NCI-H82 treated with DMSO at 0.1 percent for 48 hours (cell line): ENCODE measurements at regions not wholly inside any gene's neighbourhood (a gene's known extent, or its start where the extent isn't known, plus 50 kb on each side); places are given as distances from the start of the nearest gene placed in this dataset.

ENCODE experiments used
- DNase-seq: peaks from one replicate; lab custom pipeline; 2025; ENCODE audit not compliant: unreplicated experiment; lab: John Stamatoyannopoulos, UW

DNA sequence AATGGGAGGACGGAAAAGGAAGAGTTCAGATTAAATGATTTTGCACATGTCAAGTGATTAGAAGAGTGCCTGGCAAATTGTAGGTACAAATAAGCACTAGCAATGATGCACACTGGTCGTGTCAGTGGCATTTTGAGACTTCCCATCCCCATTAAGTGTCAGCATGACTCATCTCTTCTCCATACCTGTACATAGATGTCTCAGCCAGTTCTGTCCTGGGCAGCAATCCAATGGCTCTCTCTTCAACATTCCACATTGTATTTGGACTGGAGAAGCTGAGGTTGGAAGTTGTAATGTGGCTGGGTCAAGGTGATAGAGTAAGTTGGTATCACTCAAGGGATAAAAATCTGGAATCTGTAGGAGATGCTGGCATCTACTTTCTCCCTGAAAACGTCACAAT is 742.7 kb downstream of the VRK1 start:
- no peak for DNase-seq

DNA sequence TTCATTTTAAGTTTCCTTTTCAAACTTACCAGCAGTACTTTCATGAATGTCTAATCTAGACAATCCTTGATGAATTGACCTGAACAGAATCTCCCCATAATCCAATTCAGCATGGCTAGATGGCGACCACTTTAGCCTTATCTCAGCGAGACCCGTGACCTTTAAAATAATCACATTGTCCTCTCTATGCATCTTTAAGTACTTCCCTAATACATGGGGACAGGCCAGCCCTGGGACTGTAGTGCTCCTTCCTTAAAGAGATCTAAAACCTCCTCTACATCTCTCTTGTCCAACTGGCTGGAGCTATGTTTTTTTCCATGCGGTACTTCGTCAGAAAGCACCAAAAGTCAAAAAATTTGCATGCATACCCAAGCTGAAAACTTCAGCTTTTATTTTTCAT is 746.0 kb downstream of the VRK1 start:
- DNase-seq = peak; percentile 58

DNA sequence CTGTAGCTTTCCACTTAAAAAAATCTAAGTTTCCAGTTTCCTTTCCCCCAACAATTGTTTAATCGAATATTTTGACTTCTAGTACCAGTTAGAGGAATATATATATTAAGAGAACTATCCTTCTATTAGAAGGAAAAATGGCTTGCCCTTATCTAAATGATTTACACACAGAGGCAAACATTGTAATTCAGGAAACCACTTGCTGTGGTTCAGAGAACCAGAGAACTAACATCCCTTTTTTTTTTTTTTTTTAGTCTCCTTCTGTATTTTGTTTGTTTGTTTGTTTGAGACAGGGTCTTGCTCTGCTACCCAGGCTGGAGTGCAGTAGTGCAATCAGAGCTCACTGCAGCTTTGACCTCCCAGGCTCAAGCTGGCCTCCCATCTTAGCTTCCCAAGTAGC is 746.6 kb downstream of the VRK1 start:
- no peak for DNase-seq

DNA sequence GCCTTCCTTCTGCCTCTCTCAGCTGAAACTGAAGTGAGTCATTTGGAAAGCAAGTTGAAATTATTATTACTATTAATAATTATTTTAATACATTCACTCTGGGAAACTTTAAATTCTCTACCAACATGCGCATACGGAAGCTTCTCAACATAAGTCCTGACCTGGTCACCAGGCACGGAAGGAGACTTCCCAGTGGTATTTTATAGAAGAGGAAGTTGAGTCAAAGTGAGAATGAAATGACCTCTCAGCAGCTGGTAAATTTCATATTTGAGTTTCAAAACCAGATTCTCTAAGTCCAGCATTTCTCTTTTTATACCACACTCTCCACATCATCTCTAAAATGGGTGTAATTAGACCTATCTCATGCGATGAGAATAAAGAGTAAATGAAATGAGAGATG is 747.4 kb downstream of the VRK1 start:
- no peak for DNase-seq

DNA sequence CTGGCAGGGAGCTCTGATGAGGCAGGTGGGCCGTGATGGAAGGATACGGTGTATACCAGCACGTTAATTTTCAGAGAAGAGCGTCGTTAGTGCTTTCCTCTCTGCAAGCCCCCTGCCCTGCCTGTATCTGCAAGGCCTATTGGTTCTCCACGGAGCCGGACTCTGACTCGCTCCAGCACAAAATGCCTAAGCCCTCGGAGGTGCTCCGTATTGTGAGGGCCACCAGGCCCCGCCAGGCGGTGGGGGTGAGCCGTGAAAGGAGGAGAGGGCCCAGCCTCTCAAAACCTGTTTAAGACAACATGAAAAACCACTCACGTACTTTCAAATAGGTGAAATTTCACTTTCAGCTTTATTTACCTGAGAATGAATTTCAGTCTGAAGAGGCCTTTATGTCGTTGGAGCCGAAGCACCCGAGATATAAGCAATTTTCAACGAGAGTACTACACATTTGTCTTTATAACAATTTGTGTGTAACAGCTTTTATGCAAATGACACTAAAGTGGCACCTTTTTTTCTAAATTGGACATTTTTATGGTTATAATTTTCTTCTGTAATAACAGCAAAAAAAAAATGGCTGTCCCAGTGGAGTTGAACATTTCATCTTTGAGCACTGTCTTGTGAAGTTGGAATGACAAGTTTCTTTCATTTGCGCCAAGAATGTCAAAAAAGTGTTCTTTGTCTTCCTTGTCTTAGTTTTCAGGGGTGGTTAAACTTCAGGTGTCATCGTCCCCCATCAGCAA is 749.5 kb downstream of the VRK1 start:
- DNase-seq = no peak

DNA sequence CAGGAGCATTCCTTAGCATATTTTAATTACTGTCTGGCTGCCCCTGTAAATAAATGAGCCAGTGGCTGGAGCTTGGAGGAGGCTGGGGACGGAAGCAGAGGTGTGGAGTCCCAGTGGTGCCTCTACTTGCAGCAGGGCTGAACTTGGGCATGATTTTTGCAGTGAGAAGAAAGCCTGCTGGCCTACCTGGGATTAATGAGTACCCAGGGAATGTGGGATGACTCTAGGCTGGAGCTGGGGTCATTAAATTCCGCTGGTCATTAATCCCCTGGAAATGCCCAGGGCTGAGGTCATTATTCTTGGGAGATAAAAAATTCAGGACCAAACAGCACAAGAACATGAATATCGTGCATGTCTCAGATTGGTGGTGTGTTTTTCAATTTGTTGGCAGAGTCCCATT is 753.3 kb downstream of the VRK1 start:
- DNase-seq = no peak

DNA sequence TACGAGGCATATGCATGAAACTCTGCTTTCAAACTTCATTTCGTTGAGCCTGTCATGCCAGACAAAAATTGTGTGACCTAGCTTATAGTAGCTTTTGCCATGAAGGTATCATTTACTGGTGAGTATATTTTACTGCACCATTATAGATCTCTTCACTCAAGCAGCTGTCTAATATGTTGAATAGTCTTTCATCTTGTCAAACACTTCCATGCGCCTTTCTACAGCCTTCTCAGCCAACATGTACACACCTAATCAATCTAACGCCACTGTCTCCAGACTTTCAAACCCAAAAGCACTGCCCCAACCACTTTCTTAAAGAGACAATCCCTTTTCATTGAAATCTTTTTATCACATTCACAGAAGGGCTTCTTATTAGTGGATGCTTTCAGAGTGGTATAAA is 757.4 kb downstream of the VRK1 start:
- no peak for DNase-seq

DNA sequence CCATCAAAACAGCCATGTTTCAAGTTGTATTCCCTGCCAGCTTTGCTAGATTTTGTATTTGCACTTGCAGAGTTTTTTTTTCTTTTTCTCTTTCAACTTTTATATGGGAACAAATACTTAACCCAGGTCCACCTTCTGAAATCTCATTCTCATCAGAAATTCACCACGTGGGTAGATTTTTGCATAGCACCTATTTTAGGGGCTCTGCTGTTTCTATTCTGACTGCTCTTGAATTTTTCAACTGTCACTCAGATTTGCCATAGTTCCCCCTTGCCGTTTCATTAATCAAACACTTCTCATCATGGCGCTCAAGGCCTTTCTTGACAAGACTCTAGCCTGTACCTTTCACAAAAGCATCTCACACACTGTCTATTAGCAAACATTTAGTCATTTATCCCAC is 767.2 kb downstream of the VRK1 start:
- DNase-seq = no peak

DNA sequence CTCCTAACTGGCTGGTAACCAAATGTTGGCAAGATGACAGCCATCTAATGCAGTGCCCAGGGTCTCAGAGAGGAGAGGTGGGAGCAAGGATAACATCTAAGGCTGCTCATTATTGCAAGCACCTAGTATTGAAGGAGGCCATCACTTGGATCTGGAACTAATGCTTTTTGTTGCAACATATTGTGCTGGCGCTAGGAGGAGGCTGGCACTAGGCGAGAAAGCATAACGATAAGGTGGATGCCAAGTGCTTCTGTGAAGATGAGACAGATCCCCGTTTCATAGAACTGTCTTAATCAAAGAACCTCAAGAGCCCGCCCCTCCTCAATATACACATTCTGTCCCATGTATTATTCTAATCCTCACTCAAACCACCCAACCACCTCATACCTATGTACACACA is 774.0 kb downstream of the VRK1 start:
- no peak for DNase-seq

DNA sequence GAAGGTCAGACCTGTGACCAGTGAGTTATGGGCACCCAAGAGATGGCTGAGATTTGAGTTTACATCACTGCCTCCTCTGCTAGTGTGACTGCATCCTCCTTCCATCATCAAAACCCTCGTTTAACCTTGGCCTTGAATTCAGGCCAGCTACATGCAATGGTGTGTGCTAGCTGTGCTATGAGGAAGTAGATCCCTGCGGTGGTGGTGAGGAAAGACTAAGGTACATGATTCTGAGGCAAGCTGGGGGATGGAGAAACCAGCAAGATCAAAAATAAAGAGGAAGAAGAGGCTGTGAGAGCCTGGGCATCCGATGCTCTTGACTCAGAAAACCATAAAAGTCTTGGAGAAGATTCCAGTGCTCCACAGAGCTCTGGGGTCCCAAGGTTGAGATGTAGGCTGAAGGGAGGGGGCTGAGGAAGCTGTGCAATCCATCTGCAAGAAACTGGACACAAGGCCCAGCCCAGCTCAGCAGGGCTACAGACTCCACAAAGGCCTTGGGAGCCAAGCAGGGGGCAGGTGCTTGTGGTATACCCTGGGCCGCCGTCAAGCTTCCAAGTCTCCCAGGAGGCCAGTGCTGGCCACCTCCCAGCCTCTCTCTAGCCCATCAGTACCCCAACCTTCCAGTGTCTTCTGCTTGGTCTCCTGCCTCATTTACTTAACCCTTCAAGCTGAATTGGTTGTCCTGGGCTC is 774.8 kb downstream of the VRK1 start:
- no peak for DNase-seq

DNA sequence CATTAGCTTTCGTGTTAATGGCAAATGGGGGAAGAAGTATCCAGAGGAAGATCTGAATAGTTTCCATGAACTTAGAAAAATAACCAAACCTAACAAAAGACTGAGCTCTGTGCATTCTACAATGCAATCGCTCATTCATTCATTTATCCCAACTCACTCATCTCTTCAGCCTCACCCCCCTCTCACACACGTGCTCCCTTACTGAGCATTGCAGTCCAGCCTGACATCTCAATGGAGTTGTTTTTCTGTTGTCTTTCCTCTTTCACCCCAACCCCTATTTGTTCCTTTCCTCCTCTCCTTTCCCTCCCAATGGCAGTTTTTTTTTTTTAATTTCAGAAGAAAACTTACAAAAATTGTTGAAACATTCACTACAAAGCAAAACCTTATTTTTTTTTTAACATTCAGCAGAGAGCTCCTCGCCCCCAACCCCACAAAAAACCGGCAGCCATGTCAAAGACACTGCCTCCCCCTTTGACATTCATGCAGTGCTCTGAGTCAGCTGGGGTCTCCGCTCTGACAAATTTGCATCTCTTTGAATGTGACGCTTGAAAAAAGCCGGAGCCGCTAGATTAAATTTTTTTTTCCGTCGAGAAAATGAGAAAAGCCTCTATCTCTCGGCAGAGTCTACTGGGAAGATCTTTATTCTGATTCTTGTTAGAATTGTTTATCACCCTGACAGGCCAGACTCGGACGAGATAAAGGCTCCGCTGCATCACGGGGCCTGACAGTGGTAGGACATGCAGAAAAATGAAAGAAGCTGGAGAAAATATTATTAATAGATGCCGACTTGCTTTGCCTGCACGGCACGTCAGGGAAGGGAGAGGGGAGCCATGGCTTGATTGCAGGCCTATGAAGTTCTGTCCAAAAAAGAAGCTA is 775.6 kb downstream of the VRK1 start:
- DNase-seq = no peak

DNA sequence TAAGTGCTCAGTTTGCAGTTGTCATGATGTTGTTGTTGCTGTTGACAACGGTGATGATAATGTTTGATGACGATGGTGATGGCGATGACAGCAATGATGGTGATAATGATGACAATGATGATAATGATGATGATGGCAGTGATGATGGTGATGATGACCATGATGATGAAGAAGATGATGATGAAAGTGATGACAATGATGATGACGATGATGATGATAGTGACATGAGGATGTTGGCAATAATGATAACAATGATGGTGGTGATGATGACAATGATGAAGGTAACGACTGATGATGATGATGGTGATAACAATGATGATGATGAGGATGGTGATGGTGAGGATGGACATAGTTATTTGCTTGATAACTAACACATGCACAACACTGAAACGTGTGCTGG is 778.5 kb downstream of the VRK1 start:
- DNase-seq = no peak

DNA sequence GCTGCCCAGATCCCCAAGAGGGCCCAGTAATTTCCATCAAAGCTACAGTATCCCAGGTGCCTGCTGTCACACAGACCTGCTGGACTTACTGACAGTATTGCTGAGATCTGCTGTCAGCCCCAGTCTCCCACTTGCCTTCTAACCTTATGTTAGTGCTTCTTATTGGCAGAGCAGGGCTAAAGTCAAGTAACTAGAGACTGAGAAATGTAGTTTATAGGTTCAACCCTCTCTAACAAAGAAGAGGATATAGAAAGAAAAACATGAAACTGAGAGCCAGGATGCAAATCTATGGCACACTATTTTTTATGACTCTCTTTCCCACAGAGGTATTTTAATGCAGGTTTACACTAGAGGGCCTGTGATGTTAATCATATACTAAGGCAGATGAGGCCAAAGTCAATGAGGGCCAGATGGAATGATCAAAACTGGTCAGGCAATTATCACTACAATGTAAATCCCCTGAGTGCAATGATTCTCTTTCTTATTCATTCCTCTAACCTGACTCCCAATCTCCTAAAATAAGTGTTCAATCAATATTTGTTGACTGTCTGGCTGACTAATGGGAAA is 781.9 kb downstream of the VRK1 start:
- no peak for DNase-seq

DNA sequence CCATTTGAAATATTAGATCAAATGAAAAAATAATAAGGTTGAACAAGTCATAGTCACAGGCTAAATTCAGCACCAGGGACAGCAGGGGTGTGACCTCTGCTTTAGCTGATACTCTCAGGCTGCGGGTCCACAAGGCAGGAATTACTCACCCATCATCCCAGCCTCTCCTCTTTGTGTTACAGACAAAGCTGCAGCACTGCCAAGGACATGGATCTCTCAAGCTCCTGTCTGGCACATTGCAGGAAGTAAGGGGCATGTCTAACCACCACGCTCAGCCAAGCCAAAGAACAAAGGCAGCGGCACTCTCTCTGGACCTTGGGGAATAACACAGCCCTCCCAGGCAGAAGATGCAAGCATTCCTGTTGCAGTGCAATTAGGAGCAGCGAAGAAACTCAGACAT is 783.8 kb downstream of the VRK1 start:
- DNase-seq = no peak

DNA sequence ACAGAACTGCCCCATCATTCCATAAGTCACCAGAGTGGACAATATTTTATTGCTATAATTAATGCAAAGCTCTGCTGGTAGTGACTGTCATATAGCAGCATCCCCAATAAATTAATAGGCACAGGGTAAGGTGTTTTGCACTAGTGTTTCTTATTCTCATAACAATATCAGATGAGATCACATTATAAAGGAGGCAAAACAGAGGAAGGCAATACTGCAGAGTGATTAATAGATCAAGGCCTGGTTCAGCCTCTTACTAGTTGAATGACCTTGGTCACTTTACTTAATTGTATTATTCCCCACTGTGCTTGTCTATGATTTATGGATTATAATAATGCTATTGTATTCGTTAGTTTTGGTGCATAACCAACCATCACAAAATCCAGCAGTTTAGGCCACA is 784.8 kb downstream of the VRK1 start:
- DNase-seq = no peak

DNA sequence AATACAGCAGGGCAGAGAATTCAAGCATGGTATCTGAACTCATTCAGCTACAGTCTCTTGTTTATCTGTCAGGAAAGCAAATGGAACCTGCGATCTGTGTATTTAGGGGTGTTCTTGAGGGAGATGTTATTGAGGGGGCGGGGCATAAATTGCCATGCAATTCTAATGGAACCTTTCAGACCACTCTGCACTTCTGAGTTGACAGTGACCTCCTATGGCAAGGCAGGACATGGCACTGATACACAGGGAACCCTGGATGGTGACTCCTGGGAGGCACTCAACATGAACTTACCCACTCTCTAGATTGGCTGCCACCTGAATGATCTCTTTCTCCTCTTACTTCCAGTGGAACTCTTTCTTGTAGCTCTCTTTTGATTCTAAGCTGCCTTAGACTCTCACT is 787.3 kb downstream of the VRK1 start:
- DNase-seq = no peak

DNA sequence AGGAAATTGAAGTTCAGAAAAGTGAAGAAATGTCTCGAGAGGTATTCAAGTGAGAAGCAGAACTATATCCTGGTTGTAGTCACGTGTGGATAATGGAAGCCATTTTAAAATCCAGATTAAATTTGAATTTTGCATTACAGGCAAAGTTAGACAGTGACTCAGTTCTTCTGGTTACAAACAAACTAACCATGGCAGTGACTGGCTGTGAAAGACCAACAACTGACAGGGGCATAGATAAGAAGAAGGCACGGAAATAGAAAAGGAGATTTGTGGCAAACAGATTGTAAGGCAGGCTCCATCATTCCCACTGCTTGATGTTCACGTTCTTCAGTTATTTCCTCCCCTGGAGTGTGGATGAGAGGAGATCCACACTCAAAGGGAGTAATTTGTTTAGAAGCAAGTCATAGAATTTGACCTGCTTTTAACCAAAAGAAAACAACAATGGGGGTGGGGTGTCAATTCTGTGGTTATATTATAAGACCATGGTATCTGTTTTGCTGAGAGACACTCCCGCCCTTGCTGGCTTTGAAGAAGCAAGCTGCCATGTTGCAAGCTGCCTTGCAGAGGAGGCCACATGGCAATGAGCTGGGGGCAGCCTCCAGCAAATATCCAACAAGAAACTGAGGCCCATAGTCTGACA is 795.3 kb downstream of the VRK1 start:
- DNase-seq = no peak

DNA sequence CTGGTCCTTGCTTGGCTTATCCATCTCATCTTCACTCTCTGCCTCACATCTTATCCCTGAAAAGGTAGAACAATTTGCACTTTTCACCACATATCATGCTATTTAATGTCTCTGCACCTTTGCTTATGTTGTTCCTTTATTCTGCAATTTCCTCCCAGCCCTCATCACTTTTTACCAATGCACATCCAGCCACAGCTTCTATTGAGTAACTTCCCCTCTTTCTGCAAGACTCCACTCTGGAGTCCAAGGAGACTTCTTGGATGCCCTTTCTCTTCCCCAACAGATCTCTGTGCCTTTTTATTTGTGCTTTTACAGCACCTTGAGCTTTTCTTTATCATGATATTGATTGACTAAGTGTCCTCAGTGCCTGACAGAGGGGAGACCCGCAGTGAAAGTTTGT is 797.1 kb downstream of the VRK1 start:
- DNase-seq = no peak

DNA sequence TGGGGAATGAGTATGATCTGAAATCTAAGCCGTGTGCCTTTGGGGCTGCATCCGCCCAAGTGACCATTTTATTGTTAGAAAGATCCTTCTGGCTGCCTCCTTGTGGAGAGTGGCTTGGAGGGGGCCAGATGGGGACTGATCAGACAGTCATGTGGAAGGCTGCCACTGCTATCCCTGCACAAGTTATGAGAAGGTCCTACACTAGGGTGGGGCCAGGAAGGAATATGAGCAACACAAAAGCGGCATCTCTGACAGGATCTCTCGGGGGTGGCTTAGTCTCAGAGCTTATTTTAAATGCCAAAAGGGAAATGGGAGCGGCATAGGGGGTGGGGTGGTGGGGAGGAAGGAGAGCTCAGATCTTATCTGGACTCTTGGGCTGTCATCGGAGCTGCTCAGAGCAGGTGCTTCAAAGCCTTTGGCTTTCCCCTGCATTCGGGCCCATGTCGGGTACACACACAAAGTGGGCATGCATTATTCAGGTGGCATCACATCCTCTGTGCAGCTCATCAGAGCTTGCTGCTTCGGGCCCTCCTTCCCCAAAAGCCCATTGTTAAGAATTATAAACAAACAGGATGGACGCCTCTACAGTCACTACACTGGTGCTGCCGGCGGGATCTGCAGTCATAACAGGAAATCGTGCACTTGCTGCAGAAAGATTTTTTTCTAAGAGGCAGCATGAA is 805.4 kb downstream of the VRK1 start:
- DNase-seq = no peak

DNA sequence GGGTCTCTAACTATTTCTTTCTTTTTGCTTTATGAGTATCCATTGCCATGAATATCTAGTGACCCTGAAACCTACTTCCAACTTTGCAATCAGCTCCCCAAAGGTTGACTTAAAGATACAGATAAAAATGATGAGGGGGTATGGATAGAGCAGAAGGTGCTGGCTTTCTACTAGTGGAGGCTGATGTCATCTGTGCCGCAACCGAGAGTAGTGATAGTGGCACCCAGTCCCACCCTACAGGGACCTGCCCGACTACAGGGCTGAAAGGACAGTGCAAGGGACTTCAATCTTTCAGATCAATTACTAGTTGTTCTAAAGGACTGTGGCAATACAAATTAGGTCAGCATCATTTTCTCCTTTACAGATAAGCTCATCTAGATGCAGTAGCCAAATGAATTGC is 806.0 kb downstream of the VRK1 start:
- DNase-seq = no peak

DNA sequence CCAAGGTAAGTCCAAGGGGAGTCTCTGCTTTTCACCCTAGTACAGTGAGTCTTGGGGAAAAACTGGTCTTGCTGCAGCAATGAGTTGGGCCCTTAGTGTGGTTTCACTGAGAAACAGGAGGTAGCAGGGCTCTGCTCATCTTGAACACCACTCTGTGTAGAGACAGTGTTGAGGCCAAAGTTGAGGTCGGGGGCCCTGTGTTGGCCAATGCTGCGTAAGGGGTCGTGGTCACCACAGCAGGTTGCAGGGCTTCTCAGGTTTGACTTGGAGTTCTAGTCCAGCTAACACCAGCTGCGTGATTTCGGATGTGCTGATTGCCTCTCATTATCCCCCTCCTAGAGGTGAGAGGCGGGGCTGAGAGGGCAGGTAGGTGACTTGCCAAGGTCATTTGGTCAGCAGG is 807.5 kb downstream of the VRK1 start:
- no peak for DNase-seq
